ENCODE measurements at regions not wholly inside any gene's neighbourhood (a gene's known extent, or its start where the extent isn't known, plus 50 kb on each side); places are given as distances from the start of the nearest gene placed in this dataset.

DNA sequence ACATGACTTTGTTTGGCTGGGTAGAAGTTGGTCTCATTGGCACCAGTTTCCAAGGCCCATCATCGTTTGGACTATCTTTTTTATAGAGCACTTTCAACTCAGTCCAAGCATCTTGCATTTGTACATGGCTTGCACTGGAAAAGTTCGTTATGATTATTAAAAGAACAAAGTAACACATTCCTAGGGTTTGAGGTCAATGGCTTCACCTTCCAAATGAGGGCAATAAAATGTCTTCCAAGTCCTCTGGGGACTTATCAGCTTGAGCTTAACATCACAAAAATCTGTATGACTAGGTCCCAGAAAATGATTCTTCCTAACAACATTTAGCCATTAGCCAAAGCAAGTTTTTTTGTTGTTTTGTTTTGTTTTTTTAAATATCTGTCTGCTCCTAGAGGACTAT is 610.8 kb downstream of the LMO4 start:
- Histone ChIP-seq H3K4me3 (no peak overlapping the region), H3K9me3 (replicated peaks in 1 of 11) (no peaks in the 10 kb centered on the region), H3K36me3 (no peaks in the 10 kb centered on the region), H3K27me3 (no peaks in the 10 kb centered on the region), H3K9ac (no peak overlapping the region), H3K4me1 (no peaks in the 10 kb centered on the region), H3K4me2 (no peak overlapping the region), H4K20me1 (no peaks in the 10 kb centered on the region), H3K27ac (no peak overlapping the region)
- TF ChIP-seq Cebpa-rat (IDR thresholded peaks at IDR 0.05), result no peak

DNA sequence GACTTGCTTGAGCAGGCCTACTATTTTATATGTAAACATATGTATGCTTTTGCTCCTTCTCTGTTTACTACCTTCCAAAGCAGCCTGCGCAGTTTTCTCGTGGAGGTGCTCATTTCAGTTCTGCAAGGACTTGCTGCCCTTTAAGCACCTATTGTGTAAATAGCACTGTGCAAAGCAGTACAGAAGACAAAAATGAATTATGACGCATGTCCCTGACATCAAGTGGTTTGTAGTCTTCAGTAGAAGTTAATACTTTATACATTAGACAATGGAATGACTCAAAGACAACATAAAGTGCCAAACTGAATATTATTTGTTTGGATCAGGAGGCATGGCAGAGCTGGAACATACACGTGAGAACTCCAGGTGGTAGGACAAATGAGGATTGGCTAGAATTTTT is 611.7 kb downstream of the LMO4 start:
- no peaks in the 10 kb centered on the region for H3K4me1 ChIP-seq
- no peaks in the 10 kb centered on the region for H3K9me3 ChIP-seq (replicated peaks in 1 of 11)
- H3K27ac ChIP-seq, result no peak overlapping the region
- no peaks in the 10 kb centered on the region for H3K36me3 ChIP-seq
- H3K4me3 ChIP-seq, result no peak overlapping the region
- H3K9ac ChIP-seq, result no peak overlapping the region
- TF ChIP-seq Cebpa-rat (IDR thresholded peaks at IDR 0.05), result no peak
- H3K27me3 ChIP-seq, result no peaks in the 10 kb centered on the region
- no peak overlapping the region for H3K4me2 ChIP-seq
- H4K20me1 ChIP-seq, result no peaks in the 10 kb centered on the region

DNA sequence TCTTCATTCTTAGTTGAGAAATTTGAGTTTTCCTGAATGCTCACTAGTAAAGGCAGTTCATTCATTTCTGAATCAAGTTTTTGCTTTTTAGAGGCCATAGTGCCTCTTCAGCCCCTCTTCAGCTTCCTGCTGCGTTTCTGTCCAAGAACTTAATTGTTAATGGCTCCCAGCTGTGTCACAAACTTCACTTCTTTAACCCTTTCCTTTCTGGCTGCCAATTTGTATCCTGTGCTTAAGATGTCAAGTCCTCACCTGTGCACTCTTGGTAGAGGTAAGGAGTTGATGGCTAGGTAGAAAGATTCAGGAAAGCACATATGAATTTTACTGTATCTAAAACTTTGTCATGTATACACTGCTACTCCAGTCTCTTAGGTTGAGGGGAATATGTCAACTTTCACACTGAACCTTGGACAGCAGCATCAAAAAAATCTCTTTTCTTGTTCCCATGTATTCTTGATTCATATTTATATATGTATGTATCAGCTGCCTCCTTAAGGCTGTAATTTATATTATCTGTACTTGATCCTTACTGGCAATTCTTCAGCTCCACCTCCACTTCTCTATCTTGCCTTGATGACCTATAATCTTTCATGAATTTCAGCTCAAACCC is 612.8 kb downstream of the LMO4 start:
- no peak overlapping the region for H3K4me2 ChIP-seq
- H3K9me3 ChIP-seq (replicated peaks in 1 of 11), result no peaks in the 10 kb centered on the region
- H4K20me1 ChIP-seq, result no peaks in the 10 kb centered on the region
- no peak overlapping the region for H3K9ac ChIP-seq
- H3K4me3 ChIP-seq, result no peak overlapping the region
- no peaks in the 10 kb centered on the region for H3K36me3 ChIP-seq
- H3K27me3 ChIP-seq, result no peaks in the 10 kb centered on the region
- TF ChIP-seq Cebpa-rat (IDR thresholded peaks at IDR 0.05), result no peak
- H3K27ac ChIP-seq, result no peak overlapping the region
- no peaks in the 10 kb centered on the region for H3K4me1 ChIP-seq

DNA sequence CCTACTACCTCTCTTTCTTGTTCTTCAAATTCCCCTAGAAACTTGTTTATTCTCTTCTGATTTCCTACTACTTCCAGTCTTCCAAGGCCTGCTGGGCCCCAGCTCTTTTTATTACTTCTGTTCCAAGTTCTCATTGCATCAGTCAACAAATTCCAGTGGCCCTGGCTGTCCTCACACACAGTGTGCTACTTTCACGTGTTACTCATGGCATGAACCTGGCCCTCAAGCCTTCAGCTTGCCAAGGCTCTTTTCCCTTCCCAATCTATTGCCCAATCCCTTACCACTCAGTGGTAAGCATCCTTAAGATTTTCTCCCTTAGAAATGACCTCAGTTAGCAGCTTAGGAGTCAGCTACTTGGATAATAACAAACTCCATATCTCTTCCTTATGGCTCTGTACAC is 613.5 kb downstream of the LMO4 start:
- no peak for TF ChIP-seq Cebpa-rat (IDR thresholded peaks at IDR 0.05)
- Histone ChIP-seq H3K9me3 (replicated peaks in 1 of 11) (no peaks in the 10 kb centered on the region), H3K27ac (no peak overlapping the region), H3K36me3 (no peaks in the 10 kb centered on the region), H4K20me1 (no peaks in the 10 kb centered on the region), H3K4me1 (no peaks in the 10 kb centered on the region), H3K9ac (no peak overlapping the region), H3K27me3 (no peaks in the 10 kb centered on the region), H3K4me2 (no peak overlapping the region), H3K4me3 (no peak overlapping the region)

DNA sequence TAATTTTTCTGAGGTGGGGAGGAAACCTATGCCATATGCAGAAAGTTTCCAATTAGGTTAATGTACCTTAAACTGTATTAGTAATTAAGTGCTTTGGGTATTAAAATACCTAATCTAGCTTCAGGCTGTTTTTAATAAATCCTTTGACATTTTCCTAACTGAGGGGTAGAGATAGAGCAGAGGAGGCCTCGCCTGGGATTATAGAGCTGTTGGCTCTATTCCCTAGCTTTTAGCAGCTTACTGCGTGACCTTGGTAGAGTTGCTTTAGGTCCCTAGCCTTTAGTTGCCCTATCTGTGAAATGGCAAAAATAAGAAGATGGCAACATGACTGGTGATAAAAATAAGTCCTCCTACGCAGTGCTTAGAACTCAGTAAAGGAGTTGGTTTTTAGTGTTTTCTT is 621.0 kb downstream of the LMO4 start:
- no peak overlapping the region for H3K4me3 ChIP-seq
- H3K36me3 ChIP-seq, result no peaks in the 10 kb centered on the region
- TF ChIP-seq Cebpa-rat (IDR thresholded peaks at IDR 0.05), result no peak
- H3K4me1 ChIP-seq, result peaks cover 0 to 18% (median 8%) of the 10 kb centered on the region in 10 experiments; a peak in 12 of 20 replicates
- H3K27ac ChIP-seq, result no peak overlapping the region
- no peaks in the 10 kb centered on the region for H3K27me3 ChIP-seq
- no peak overlapping the region for H3K9ac ChIP-seq
- no peaks in the 10 kb centered on the region for H4K20me1 ChIP-seq
- H3K4me2 ChIP-seq, result no peak overlapping the region
- no peaks in the 10 kb centered on the region for H3K9me3 ChIP-seq (replicated peaks in 1 of 11)

DNA sequence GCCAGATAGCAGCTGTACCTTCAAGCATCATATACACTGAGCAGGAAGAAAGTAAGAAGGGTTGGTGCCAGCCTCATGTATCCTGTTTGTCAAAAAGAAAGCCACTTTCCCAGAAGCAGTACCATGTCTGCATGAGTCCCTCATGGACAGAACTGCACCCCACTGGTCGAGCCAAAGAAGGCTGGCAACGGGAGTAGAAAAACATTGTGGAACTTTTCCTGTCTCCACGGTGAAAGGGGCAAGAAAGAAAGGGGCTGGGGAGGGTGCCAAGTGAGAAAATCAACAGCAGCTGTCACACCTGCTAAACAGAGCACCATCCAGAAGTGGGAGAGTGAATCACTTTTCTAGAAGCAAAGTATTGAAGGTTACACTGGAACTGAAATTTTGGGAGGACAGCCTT is 621.7 kb downstream of the LMO4 start:
- no peaks in the 10 kb centered on the region for H3K9me3 ChIP-seq (replicated peaks in 1 of 11)

DNA sequence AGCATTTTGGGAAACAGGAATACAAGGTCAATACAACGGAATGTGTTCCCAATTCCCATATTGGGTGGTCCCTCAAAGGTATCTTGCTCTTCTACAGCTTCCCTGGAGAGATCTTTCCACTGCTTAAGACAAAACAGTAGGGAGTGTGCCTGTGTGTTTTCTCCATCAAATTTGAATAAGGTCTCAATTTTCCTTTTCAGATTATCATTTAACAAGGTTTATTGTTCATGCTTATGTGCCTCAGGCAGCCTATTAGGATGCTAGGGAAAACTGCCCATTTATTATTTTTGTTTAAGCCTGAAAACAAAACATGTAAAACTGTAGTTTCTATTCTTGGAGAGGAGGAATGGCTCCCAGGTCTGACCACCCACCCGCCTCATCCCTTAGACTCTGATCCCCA is 622.7 kb downstream of the LMO4 start:
- TF ChIP-seq Cebpa-rat (IDR thresholded peaks at IDR 0.05), result no peak
- H4K20me1 ChIP-seq, result no peaks in the 10 kb centered on the region
- no peaks in the 10 kb centered on the region for H3K9me3 ChIP-seq (replicated peaks in 1 of 11)
- H3K36me3 ChIP-seq, result no peaks in the 10 kb centered on the region
- H3K27ac ChIP-seq, result no peak overlapping the region
- H3K9ac ChIP-seq, result 0 out of 22 replicates have a peak overlapping the region, but pooled peaks of 1 of the 11 experiments have one; percentile 7
- H3K4me3 ChIP-seq, result no peak overlapping the region
- H3K4me2 ChIP-seq, result peak overlapping the region in 8 of 11 experiments; percentile 17 to 53 (median 28); a peak in 13 of 22 replicates
- peaks cover 0 to 18% (median 8%) of the 10 kb centered on the region in 10 experiments; a peak in 12 of 20 replicates for H3K4me1 ChIP-seq
- H3K27me3 ChIP-seq, result no peaks in the 10 kb centered on the region

More for the DNA sequence above, 621.7 kb downstream of the LMO4 start:
- H3K36me3 ChIP-seq, result no peaks in the 10 kb centered on the region
- H3K4me1 ChIP-seq, result peaks cover 0 to 18% (median 8%) of the 10 kb centered on the region in 10 experiments; a peak in 12 of 20 replicates
- no peak overlapping the region for H3K4me3 ChIP-seq
- H3K4me2 ChIP-seq, result no peak overlapping the region
- H3K27me3 ChIP-seq, result no peaks in the 10 kb centered on the region
- no peak overlapping the region for H3K9ac ChIP-seq
- no peak for TF ChIP-seq Cebpa-rat (IDR thresholded peaks at IDR 0.05)
- no peak overlapping the region for H3K27ac ChIP-seq
- H4K20me1 ChIP-seq, result no peaks in the 10 kb centered on the region

DNA sequence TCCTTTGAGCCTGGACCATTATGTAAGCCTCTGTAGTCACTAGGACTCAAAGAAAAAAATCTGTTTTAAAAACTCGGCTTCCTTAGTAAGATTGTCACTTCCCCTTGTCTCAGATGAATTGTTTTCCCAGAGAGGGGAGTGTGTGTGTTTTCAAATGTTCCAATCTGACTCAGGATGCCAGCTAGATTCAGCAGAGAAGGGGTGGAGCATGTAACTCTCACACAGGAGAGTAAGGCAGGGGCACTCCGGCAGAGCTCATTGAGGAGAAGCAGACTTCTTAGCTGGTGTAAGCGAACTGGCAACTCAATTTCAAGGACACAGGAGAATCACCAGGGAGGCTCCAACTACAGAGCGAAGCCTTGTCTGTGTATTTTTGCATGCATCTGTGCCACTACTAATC is 623.2 kb downstream of the LMO4 start:
- H3K9me3 ChIP-seq (replicated peaks in 1 of 11), result no peaks in the 10 kb centered on the region
- no peaks in the 10 kb centered on the region for H3K27me3 ChIP-seq
- H3K36me3 ChIP-seq, result no peaks in the 10 kb centered on the region
- H3K9ac ChIP-seq, result 0 out of 22 replicates have a peak overlapping the region, but pooled peaks of 1 of the 11 experiments have one; percentile 7
- H3K4me2 ChIP-seq, result peak overlapping the region in 8 of 11 experiments; percentile 17 to 53 (median 28); a peak in 13 of 22 replicates
- H4K20me1 ChIP-seq, result no peaks in the 10 kb centered on the region
- peaks cover 0 to 18% (median 8%) of the 10 kb centered on the region in 10 experiments; a peak in 12 of 20 replicates for H3K4me1 ChIP-seq
- H3K4me3 ChIP-seq, result no peak overlapping the region
- no peak for TF ChIP-seq Cebpa-rat (IDR thresholded peaks at IDR 0.05)
- H3K27ac ChIP-seq, result no peak overlapping the region

DNA sequence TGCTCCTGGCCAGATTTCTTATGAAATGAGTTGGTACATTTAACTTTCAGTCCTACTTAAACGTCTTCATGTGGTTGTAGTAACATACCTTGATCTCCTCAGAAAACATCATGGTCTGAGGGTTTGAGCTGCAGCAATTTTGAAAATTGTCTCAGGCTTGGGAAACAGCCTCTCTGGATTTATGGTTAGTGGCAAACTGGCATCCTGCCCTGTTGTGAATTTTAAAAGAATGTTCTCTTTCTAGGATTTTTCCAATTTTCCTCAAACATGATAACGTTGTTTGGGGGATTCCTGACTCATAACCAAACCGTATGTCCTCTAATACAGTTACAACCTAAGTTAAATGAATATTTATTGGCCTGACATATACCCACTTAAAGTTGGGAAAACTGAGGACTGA is 624.4 kb downstream of the LMO4 start:
- Histone ChIP-seq H3K4me2 (no peak overlapping the region), H3K4me1 (peaks cover 0 to 18% (median 8%) of the 10 kb centered on the region in 10 experiments; a peak in 12 of 20 replicates), H3K9me3 (replicated peaks in 1 of 11) (no peaks in the 10 kb centered on the region), H4K20me1 (no peaks in the 10 kb centered on the region), H3K9ac (no peak overlapping the region), H3K4me3 (no peak overlapping the region), H3K27me3 (no peaks in the 10 kb centered on the region), H3K27ac (no peak overlapping the region), H3K36me3 (no peaks in the 10 kb centered on the region)
- TF ChIP-seq Cebpa-rat (IDR thresholded peaks at IDR 0.05), result no peak

DNA sequence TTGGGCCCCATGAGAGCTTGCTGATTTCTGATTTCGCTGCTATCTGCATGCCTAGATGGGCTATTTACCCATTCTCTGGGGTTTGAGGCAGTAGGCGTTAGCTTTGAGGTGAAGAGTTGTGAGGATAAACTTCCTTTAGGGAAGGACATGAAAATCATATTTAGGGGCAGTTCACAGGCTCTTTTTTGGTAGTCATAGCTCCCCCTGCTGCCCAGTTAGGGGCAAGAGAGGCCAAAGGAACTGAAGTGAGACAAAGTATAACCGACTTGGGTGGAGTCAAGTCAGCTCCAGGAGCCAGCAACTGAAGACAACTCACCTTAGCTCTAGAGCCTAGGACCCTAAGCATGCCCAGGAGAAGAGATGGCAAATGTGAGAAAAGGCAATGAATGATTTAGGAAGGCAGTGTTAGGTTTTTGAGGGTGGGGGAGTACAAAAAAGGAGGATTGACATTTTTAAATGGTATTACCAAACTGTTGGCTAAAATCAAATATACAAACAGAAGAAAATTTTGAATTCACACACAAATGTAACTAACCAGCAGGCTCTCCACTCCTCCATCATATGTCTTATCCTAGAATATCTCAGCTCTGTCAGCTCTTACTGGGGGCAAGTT is 625.2 kb downstream of the LMO4 start:
- Histone ChIP-seq H3K27me3 (no peaks in the 10 kb centered on the region), H3K4me2 (no peak overlapping the region), H3K9ac (no peak overlapping the region), H3K36me3 (no peaks in the 10 kb centered on the region), H3K27ac (no peak overlapping the region), H3K4me3 (no peak overlapping the region), H3K4me1 (peaks cover 0 to 18% (median 8%) of the 10 kb centered on the region in 10 experiments; a peak in 12 of 20 replicates), H4K20me1 (no peaks in the 10 kb centered on the region), H3K9me3 (replicated peaks in 1 of 11) (no peaks in the 10 kb centered on the region)
- TF ChIP-seq Cebpa-rat (IDR thresholded peaks at IDR 0.05), result no peak

Measured in BLaER1 treated with 17β-estradiol and CSF1 and Interleukin-3, amounts not matched to agents 10 nM and 100 nM (cell line).